Hindlimb muscle (tissue), 1 donor: ENCODE measurements at regions not wholly inside any gene's neighbourhood (a gene's known extent, or its start where the extent isn't known, plus 50 kb on each side); places are given as distances from the start of the nearest gene placed in this dataset.
"Not testable (repeated sequence)": the region's sequence is repeated elsewhere in the genome, so short reads cannot be mapped to it uniquely, and the experiment has no call there.

Source experiments
- DNase-seq: peaks from one replicate; pipeline ENCODE4 v3.0.0-alpha.2; 2013

DNA sequence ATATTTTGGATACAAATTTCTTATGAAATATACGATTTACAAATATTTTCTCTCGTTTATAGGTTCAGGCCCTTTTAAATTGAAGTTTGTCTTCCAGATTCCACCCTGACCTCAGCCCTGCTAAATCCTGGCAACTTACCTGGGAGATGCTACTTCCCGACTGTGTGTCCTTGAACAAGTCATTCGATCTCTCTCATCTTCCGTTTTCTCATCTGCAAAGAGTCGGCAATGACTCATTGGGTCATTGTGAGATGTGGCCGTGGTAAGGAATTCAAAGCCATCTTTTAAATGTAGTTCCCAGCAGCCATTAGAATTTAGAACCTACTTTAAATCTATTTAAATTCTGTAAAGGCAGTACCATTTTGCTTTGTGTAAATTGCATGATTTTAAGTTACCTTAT lies 72.5 kb downstream of the LHX2 start:
- DNase-seq: no peak

DNA sequence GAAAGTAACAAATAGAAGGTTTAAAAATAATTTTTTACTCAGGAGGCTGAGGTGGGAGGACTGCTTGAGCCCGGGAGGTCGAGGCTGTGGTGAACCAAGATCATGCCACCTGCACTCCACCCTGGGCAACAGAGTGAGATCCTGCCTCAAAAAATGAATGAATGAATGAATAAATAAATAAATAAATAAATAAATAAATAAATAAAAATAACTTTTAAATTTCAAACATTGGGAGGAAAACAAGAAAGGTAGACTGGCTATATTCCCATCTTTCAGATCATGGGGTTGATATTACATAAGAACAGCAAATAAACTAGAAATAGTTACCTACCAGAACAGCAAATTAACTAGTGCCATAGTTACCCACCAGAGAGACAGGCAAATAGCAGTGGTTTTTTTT lies 75.7 kb downstream of the LHX2 start:
- no peak for DNase-seq

DNA sequence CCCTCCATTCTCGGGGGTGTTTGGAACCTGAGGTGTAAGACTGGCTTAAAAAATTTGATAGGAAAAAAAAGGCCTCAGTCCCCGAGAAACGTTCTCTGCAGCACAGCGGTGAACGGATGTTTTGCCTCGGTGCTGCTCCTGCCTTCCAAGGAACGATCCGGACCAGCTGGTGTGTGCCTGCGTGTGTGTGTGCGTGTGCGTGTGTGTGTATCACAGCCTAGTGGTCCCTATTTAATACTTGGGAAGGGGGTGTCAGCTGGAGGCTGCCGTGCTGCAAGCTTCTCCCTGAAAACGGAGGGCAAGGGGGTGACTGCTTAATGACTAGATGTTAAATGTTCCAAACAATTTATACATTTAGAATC lies 76.9 kb downstream of the LHX2 start:
- no peak for DNase-seq

DNA sequence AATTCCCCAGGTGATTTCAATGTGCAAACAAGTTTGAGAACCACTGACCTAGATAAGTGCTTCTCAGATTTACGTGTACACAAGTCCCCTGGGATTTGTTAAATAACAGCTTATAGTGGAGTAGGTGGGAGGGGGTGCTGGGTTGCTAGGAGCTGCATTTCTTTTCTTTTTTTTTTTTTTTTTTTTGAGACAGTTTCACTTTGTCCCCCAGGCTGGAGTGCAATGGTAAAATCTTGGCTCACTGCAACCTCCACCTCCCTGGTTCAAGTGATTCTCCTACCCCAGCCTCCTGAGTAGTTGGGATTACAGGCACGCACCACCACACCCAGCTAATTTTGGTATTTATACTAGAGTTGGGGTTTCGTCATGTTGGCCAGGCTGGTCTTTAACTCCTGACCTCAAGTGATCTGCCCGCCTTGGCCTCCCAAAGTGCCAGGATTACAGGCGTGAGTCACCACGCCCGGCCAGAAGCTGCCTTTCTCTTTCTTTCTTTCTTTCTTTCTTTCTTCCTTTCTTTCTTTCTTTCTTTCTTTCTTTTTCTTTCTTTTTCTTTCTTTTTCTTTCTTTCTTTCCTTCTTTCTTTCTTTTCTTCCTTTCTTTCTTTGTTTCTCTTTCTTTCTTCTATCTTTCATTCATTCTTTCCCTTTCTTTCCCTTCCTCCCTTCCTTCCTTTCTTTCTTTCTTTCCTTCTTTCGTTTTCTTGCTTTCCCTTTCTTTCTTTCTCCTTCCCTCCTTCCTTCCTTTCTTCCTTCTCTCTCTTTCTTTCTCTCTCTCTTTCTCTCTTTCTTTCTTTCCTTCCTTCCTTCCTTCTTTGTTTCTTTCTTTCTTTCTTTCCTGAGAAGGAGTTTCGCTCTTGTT lies 78.3 kb downstream of the LHX2 start:
- not testable (repeated sequence) for DNase-seq

DNA sequence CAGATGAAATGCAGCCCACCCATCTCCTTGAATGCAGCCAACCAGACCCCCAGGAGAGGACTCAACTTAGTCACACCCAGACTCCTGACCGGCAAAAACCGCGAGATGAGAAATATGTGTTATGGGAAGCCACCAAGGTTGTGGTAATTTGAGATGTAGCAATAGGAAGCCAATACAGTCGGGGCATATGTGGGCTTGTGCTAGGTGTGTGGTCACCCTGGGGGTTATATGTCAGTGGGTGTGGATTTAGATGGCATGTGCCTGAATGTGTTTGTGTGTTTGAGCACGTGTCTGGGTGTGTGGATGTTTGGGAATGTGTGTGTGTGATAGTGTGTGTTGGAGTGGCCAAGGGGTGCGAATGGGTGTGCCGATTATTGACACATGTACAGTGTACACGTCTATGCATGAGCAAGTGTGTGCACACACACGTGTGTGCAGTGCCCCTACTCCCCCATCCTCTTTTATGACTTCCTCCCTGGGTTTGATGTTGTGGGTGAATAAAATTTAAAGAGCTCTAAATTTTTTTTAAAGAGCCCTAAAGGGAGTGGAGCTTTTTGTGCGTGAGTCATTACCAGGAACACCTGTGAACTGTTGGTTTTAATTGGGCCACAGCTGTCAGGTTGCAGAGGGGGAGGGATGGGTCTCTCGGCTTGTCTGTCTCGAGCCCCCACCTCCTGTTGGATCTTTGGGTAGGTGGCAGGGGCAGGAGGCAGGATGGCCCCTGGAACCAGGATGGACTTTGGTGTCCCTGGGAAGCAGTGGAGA lies 86.8 kb downstream of the LHX2 start:
- DNase-seq: no peak

DNA sequence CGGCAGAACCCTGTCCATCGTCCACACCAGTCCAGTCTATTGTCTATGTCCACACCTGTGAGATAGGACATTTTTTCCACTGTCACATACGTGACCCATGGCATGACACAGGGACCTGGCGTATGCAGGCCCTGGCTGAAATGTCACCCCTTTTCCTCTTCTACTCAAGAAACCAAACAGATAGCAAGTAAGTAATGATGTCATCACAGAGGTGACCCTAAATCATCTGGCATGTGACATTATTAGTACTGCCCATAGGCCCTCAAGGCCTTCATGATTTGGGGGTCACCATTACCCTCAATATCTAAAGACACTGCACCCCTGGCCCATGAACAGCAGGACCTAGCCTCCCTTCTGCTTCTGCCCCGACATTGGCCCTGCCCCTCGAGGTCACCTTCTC lies 88.3 kb downstream of the LHX2 start:
- no peak for DNase-seq

DNA sequence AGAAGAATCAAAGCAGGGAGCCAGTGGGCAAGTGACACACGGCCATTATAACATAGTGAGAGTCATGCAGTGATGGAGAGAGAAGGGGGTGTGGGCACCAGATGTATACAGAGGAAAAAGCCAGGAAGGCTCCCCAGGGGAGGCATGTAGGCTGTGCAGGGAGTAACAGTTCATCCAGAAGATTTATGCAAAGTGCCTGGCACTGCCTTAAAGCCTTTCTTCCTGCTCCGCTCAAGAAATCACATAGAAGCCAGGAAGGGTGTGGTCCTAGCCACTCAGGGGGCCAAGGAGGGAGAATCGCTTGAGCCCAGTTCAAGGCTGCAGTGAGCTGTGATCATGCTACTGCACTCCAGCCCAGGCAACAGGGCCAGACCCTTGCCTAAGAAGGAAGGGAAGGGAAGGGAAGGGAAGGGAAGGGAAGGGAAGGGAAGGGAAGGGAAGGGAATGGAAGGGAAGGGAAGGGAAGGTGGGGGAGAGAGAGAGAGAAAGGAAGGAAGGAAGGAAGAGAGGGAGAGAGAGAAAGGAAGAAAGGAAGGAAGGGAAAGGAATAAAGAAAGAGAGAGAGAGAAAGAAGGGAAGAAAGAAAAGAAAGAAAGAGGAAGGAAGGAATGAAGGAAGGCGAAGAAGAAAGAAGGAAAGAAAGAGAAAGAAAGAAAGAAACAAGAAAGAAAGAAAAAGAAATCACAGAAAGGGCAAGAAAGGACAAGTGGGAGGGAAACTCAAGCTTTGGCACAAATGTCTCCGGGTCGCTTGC lies 89.8 kb downstream of the LHX2 start:
- no peak for DNase-seq

DNA sequence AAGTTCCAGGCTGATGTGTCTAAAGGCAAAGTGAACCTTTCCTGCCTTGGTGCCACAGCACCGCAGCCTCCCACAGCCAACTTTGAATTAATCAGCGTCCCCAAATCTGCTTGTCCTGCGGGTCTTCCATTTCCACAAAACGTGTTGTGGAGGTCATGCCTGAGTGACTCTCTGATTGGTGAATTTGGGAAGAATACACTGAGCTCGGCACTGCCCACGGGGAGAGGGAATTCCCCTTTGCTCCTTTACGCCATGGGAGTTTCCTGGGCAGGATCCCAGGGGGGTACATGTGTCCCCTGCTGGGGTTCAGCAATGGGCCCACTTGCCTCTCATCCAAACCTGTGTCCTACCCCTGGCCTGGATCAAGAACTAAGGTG lies 90.4 kb downstream of the LHX2 start:
- no peak for DNase-seq

DNA sequence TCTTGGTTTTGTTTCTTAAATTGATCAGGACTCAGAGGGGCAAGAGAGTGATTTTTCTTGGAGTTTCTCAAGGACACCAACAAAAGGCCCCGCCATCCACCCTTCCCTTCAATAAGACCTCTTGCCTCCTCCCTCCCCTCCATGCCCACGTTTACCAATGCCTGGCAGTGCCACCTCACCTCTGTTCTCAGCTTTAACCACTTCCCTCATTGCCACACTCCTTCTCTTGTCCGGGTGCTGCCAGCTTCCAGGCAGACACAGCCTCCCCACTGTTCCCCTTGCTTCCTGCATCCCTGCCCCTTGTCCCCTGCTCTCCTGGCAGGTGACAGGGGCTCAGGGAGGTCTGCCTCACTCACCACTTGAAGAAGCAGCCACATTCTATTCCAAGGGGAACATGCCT lies 90.8 kb downstream of the LHX2 start:
- DNase-seq: no peak

DNA sequence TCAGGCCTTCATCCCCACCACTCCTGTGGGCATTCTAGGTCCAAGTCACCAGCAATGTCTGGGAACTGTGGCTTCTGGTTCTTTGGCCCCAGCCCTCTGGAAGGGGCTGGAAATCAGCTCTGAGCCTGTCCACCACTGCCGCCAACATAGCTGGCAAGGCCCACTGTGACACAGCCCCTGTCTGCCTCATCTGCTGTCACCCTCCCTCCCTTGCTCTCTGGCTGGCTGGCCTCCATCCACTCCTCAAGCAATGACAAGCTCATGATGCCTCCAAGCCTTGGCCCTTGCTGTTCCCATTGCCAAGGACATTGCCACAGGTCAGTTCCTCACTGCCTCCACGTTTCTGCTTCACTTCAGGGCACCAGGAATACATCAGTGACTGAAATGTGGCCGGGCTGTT lies 93.7 kb downstream of the LHX2 start:
- DNase-seq: no peak

DNA sequence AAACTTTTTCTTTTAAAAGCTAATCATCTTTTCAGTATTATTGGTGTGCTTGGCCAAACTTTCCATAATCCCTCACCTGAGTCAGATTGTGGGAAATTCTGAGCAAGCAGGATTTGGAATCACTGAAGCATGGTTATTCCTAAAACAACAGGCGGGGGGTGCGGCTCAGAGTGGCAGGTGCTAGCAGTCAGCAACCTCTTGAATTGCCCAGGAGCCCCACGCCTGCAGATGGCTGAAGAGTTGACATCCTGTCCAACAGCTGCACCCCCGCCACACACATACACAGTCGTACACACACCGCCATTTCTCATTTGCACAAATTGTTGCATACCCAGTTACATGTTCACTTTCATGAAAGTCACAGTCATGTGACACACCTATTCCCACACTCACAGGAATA lies 96.6 kb downstream of the LHX2 start:
- DNase-seq: no peak

DNA sequence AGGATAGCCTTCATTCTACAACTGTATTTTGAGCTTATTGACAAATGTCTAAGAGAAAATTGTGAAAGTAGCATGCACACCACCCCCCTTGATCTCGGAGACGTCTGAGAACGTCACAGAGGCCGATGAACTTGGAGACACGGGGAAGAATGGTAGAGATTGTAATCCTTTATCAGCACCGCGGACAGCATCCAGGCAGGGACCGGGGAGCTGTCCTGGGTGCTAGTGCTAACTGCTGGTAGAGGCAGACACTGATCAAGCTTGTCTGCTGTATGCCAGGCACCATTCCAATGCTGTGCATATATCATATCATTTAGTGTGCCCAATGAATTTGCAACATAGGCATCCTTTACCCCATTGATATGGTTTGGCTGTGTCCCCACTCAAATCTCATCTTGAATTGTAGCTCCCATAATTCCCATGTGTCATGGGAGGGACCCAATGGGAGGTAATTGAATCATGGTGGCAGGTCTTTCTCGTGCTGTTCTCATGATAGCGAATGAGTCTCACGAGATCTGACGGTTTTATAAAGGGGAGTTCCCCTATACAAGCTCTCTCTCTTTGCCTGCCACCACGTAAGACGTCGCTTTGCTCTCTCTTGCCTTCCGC lies 98.8 kb downstream of the LHX2 start:
- peak; percentile 77 for DNase-seq

DNA sequence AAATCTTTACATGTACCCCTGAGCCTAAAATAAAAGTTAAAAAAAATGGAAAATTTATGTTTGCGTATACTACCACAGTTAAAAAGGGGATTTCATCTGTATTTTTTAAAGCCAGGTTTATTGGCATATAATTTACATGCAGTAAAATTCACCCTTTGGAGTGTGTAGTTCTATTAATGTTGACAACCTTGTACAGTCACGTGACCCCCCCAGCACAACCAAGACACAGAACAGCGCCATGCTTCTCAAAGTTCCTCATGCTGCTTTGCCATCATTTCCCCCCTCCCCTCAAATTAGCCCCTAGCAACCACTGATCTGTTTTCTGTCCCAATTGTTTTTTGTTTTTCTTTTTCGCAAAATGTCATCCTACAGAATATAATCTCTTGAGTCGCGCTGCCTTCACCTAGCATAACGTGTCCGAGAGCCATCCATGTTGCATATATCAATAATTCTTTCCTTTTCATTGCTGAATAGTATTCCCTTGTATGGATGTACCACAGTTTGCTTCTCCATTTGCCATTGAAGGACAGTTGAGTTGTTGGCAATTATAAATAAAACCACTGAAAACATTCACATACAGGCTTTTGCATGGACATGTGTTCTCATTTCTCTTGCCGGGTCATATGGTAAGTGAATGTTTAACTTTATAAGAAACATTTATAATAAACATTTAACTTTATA lies 105.3 kb downstream of the LHX2 start:
- DNase-seq: no peak

DNA sequence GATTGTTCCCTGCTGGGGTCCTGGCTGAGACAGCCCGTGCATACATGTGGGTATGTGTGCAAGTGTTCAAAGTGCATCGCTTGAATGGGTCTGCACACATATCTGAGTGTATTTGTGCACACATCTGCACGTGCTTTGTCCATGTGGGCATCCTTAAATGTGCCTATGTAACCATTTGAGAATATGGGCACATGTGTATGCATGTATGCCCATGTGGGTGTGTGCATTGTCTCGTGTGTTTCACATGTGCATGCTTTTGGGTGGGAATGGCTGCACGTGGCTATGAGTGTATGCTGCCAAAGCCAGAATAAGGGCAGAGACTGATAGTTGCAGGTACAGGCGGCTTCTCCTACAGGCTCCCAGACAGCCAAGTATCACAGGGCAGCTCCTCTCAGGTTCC lies 107.3 kb downstream of the LHX2 start:
- no peak for DNase-seq

DNA sequence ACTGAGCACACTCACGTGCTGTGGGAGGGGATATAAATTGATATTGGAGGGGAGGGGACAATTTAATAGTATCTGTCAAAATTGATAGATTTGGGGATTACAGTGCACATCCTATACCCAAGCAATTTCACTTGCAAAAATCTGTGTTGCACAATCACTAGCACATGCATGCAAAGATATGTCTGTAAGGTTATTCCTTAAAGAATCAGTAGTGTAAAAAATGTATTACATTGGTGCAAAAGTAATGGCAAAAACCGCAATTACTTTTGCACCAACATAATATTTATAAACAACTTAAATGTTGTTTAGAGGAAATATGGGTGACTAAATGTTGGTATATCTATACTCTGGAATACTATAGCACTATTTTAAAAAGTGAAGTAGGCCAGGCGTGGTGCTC lies 108.7 kb downstream of the LHX2 start:
- no peak for DNase-seq

DNA sequence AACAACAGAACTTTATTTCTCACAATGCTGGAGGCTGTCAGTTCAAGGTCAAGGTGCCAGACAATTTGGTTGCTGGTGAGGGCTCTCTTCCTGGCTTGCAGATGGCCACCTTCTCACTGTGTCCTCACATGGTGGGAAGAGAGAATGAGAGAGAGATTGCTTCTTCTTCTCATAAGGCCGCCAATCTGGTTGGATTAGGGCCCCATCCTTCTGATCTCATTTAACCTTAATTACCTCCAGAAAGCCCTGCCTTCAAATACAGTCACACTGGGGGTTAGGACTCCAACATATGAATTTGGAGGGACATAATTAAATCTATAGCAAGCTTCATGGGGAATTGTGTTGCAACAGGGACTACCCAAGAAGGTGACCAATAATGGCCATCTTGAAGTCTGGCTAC lies 110.2 kb downstream of the LHX2 start:
- no peak for DNase-seq

DNA sequence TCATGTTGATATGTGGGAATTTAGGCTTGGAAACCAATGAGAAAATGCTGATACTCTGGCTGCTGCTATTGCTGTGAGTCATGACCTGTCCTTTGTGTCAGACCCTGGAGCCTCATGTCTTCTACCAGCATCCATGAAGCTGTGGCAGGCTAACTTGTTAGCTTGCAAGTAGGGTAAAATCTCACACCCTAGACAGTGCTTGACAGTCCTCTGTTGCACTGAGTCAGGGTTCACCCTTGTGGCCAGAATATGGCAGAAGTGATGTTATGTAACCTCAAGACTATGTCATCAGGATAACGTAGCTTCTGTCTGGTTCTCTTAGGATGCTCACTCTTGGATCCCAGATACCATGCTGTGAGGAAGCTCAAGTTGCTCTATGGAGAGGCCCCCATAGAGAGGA lies 110.8 kb downstream of the LHX2 start:
- no peak for DNase-seq

DNA sequence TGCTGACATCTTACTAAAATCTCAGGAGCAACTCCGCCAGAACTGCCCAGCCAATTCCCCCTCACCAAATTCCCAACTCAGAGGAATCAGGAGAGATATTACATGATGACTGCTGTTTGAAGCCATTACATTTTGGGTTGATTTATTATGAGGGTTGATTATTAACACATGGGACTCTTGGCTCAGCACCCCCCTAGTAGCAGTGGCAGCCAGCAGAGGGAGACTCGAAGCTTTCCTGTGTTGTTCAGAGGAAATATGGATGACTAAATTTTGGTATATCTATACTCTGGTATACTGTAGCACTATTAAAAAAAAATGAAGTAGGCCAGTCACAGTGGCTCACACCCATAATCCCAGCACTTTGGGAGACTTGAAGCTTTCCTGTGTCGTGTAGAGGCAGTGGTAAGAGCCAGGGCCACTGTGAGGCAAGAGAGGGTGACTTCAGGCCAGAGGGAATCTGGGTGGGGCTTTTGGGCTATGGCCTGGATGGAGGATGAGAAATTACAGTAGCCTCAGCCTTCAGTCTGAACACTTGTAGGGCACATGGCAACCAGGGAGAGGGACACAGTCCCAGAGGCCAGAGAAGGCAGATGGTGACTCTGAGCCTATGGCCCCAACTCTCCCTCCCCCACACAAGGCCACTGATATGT lies 111.4 kb downstream of the LHX2 start:
- DNase-seq: no peak

DNA sequence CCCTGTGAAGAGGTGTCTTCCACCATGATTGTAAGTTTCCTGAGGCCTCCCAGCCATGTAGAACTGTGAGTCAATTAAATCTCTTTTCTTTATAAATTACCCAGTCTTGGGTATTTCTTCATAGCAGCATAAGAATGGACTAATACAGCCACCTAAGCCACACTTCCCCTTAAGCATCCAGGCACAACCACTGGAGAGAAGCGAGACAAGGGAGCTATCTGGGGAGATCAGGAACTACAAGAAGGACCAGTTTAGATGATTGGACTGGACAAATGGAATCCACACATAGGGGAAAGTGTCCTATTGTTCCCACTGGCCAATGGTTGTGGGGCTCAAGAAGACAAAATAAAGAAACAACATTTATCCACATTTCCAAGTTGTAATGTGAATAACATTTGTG lies 112.1 kb downstream of the LHX2 start:
- not testable (repeated sequence) for DNase-seq

DNA sequence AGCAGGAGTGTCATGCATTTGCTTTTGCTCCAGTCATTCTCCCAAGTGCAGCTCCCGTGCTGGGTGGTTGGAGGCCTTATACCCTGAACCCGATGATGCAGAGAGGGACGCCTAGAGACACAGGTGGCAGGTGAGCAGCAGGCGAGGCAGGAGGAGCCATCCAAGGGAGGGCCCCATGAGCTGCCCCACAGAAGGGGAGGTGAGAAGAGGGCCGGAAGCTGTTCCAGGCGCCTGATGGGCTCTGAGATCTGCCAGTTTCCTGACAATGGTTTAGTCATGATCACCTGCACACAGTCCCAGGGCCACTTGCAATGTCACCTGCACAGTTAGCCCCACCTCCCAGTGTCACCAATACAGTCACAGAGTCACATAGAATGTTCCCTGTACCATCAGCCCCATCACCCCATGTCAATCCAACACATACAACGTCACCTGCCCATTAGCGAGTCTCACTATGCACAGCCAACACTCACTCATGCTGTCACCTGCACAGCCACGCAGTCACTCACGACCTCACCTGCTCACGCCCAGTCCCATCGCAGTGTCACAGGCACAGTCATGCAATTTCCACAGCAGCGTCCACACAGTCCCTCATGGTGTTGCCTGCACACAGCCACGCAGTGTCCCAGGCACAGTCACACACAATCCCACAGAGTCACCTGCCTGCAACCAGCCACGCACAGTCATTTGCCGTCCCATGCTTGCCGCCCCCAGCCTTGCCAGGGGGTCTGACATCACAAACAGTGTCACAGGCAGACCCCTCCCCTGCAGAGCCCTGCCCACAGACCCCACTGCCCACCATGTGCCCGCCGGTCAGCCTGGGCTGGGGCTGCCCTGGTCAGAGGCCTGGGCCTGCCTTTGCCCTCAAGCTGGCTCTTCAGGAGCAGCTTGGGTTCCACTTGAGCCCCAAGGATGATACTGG lies 113.4 kb downstream of the LHX2 start:
- no peak for DNase-seq

DNA sequence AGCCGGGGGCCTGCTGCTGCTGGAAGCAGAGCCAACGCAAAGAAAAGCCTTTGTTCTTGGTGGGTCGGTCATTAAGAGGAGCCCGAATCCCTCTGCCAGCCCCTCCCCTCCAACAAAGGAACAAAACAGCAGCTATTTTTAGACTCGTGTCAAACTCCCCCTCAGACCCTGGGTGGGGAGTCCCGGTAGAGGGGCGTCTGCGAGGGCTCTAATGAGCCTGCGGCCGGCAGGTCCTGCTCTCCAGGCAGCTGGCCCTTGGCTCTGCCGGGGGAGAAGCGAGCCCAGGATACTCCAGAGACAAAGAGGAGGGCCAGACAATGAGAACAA lies 114.0 kb downstream of the LHX2 start:
- DNase-seq: no peak
